ENCODE measurements at regions not wholly inside any gene's neighbourhood (a gene's known extent, or its start where the extent isn't known, plus 50 kb on each side); places are given as distances from the start of the nearest gene placed in this dataset.

GRCh38 chr20:7708112-7708511 lies 232.1 kb downstream of the HAO1 start:
- TF ChIP-seq CTCF (conservative IDR thresholded peaks at IDR 0.05) (no peak), ZFX (IDR thresholded peaks at IDR 0.05) (no peak)
